Astrocyte of the cerebellum (primary cell): ENCODE measurements at regions not wholly inside any gene's neighbourhood (a gene's known extent, or its start where the extent isn't known, plus 50 kb on each side); places are given as distances from the start of the nearest gene placed in this dataset.

Experiments used
- DNase-seq: peaks from one replicate; pipeline ENCODE4 v3.0.0-alpha.2; 2011; ENCODE audit warnings: low read depth
- H3K4me3 ChIP-seq: 2 replicates; pipeline ENCODE4 v1.5.1; 2011; ENCODE audit warnings: mild to moderate bottlenecking, low read depth, low read length, moderate library complexity
- in situ Hi-C: cut with HindIII; loops from 2 replicates; pipeline ENCODE4 v1.10.0; 2017; ENCODE audit warnings: low sequenced_read_pairs
- TF ChIP-seq, protein P1 (sequence below): IDR thresholded peaks from 2 replicates; pipeline ENCODE4 v1.5.1; 2012; ENCODE audit warnings: low read length, low read depth, moderate library complexity, mild to moderate bottlenecking; ENCODE audit errors: missing control alignments

DNA sequence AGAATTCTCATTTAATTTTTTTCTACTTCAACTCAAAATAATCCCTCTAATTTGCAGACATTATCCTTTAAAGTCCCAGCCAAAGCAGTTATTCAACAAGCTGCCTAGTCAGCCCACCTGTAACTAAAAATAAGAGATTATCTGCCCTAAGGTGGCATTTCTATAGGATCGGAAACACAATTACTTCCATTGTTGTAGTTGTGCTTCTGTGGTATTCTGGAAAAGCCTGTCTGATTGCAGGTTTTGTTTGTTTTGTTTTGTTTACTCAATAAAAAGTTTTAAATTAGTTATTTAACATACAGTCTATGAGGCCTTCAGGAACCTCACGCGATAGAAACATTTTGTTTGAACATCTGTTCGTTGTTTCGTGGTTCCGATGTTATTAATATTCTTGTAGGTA, 101.0 kb downstream of the ZIC5 start:
- TF ChIP-seq, protein P1, sequence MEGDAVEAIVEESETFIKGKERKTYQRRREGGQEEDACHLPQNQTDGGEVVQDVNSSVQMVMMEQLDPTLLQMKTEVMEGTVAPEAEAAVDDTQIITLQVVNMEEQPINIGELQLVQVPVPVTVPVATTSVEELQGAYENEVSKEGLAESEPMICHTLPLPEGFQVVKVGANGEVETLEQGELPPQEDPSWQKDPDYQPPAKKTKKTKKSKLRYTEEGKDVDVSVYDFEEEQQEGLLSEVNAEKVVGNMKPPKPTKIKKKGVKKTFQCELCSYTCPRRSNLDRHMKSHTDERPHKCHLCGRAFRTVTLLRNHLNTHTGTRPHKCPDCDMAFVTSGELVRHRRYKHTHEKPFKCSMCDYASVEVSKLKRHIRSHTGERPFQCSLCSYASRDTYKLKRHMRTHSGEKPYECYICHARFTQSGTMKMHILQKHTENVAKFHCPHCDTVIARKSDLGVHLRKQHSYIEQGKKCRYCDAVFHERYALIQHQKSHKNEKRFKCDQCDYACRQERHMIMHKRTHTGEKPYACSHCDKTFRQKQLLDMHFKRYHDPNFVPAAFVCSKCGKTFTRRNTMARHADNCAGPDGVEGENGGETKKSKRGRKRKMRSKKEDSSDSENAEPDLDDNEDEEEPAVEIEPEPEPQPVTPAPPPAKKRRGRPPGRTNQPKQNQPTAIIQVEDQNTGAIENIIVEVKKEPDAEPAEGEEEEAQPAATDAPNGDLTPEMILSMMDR: no peak
- no peak for DNase-seq
- H3K4me3 ChIP-seq: no peak overlapping the region
- in situ Hi-C loops: no loop called here

- TF ChIP-seq, protein P1: no peak
- no peak for DNase-seq
- in situ Hi-C loops: no loop called here
- H3K4me3 ChIP-seq: no peak overlapping the region
Observed at GRCh38 chr13:99869830-99870229, 101.7 kb downstream of the ZIC5 start.

DNA sequence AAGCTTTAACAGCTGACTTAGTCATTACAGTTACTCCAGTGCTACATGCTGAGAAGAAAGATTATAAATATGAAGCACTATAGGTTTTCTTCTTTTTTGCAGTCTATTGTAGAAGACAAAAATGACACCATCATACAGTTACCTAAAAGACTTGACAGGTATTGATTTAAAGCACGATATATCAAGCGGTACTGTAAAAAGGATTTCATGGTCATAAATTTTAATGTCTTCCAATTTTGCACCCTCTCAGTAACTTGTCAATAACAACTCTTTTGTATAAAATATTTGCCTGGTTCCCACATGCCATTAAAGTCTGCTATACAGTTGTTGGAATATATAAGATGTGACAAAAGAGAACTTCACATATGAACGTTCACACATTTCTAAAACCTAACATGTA, 102.8 kb downstream of the ZIC5 start:
- DNase-seq: no peak
- no peak overlapping the region for H3K4me3 ChIP-seq
- TF ChIP-seq, protein P1: no peak
- in situ Hi-C loops: no loop called here

DNA sequence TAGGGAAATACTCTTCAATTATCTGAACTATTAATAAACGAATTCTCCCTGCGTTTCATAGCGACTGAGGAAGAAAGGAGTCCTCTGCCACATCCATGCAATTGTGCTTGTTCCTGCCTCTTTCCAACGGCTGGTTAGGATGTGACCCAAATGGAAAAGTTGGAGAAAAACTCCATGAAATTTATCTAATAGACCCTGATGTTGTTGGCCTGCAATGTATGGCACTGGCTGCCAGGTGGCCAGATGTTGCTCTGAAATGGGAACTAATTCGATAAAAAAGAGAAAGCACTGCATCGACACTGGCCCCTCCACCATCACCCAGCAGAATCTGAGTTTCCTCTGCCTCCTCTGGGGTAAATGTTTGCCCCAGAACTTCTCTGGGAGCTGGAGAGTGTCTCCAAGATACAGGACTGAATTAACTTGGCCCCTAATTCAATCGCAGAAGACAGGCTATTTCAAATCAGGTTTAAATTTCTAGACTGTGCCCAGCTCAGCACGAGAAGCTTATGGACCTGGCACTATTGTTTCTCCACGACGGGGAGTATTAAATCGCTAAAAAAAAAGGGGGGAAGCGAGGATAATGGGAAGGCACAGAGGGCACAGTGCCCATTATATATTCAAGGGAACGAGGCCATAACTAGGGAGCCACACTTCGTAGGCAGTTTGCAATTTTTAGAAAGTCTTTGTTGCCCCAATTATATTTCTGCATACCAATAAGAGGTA, 103.9 kb downstream of the ZIC5 start:
- no peak for DNase-seq
- TF ChIP-seq, protein P1: peak; percentile 16
- H3K4me3 ChIP-seq: no peak overlapping the region
- in situ Hi-C loops: no loop called here

- in situ Hi-C loops: no loop called here
- no peak overlapping the region for H3K4me3 ChIP-seq
- TF ChIP-seq, protein P1: no peak
- DNase-seq: no peak
Observed at GRCh38 chr13:99866781-99867180, 104.8 kb downstream of the ZIC5 start.

DNA sequence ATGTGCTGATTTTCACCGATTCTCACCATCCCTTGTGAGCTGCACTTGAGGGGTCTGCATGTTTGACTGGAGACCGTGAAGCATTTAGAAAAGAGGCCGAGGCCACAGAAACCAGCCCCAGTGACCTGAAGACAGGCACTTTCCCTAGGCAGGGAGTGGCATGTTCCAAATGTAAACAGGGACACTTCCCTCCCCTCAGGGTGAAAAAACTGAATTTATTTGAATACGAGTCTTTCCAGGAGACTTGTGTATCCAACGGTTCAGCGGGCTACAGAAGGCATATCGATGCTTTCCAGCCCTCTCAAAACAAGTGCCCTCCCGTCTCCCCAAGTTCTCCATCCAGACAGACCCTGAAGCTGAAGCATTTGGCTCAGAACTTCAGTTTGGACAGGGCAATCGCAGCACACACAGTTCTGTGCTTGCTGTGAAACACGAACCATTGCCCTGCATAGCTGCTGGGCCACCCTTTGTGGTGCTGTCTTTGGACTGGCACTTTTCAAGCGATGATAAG, 106.1 kb downstream of the ZIC5 start:
- no peak for DNase-seq
- in situ Hi-C loops: no loop called here
- peak overlapping the region; percentile 1 for H3K4me3 ChIP-seq
- TF ChIP-seq, protein P1: no peak

GRCh38 chr13:99864627-99864990, 107.0 kb downstream of the ZIC5 start:
- TF ChIP-seq, protein P1: no peak
- H3K4me3 ChIP-seq: no peak overlapping the region
- in situ Hi-C loops: no loop called here
- peak; percentile 38 for DNase-seq
